Fibroblast of villous mesenchyme (primary cell): ENCODE measurements at regions not wholly inside any gene's neighbourhood (a gene's known extent, or its start where the extent isn't known, plus 50 kb on each side); places are given as distances from the start of the nearest gene placed in this dataset.
"Not testable (repeated sequence)": the region's sequence is repeated elsewhere in the genome, so short reads cannot be mapped to it uniquely, and the experiment has no call there.

Source experiments
- DNase-seq: peaks from one replicate; pipeline ENCODE4 v3.0.0-alpha.2; 2010; ENCODE audit warnings: low read depth
- H3K4me3 ChIP-seq: 2 replicates; pipeline ENCODE4 v1.5.1; 2011; ENCODE audit warnings: low read depth, mild to moderate bottlenecking, low read length
- CTCF ChIP-seq: IDR thresholded peaks from 2 replicates; pipeline ENCODE4 v1.5.1; 2012; ENCODE audit warnings: low read depth, mild to moderate bottlenecking, low read length; ENCODE audit not compliant: insufficient read depth

DNA sequence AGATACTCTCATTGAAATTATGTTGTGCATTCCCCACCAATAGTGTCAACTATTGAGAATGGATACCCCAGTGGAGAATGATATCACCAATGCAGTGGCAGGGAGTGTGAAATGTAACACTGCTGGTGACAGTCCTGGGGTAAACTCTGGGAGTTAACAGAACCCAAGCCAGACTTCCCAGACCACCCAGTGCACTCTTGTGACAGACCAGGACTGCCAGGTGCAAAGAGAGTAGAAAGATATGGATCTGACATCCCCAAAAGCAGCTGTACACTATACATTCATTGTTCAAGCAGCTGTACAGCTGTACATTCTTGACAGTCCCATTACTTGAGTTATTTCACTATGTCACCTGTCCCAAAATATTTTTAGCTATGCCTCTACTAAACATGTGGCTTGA is 886.6 kb downstream of the DIAPH3 start:
- DNase-seq = no peak
- no peak overlapping the region for H3K4me3 ChIP-seq
- no peak for TF ChIP-seq CTCF

GRCh38 chr13:59279028-59279427 is 884.7 kb downstream of the DIAPH3 start:
- no peak overlapping the region for H3K4me3 ChIP-seq
- TF ChIP-seq CTCF = no peak
- no peak for DNase-seq

DNA sequence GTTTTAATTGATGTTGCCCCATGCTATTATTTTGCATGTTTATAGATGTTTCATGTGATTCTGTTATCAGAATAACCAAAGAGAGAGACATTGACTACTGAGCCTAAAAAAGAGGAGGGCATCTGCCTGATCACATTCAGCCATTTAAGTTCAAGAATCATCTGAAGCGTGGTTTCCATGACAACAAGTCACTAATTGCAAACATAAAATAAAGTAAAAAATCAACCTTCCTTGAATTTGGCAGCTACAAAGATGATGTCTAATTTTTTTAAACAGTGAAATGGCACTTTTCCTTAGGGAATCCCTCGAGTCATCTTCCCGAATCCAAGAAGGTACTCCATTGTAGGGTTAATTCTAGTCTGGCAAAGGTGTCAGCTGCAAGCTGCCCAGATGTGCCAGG is 884.2 kb downstream of the DIAPH3 start:
- H3K4me3 ChIP-seq = no peak overlapping the region
- TF ChIP-seq CTCF = no peak
- DNase-seq = no peak

DNA sequence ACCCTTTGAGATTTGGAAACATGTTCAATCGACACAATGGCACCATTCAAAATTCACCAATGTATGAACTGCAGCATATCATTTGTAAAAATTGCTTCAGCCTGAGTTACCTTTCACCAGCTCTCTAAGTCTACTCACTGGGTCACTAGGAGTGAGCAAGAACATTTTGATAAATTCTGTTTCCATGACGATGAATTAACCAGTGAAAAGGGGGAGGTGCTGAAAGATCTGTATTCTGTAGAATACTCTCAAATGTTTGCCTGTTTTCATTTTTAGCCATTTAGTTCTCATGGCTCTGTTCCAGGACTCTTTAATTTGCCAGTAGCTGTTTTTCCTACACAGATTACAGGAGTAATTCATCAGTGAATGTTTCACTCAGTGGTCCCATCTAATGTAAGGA is 883.4 kb downstream of the DIAPH3 start:
- TF ChIP-seq CTCF = no peak
- DNase-seq = no peak
- H3K4me3 ChIP-seq = no peak overlapping the region

DNA sequence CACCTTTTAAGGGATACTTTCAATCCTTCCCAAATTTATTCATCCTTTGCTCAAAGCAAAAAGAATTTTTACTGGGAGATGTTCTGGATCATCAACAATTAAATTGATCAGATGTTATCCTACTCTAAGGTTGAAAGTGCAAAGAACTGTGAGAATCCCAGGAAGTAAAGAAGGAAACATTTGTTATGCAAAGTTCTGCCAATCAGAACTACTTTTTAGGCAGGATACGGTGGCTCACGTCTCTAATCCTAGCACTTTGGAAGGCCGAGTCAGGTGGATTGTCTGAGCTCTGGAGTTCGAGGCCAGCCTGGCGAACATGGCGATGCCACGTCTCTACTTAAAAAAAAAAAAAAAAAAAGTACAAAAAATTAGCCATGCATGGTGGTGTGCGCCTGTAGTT is 882.3 kb downstream of the DIAPH3 start:
- DNase-seq = no peak
- no peak for TF ChIP-seq CTCF
- no peak overlapping the region for H3K4me3 ChIP-seq

DNA sequence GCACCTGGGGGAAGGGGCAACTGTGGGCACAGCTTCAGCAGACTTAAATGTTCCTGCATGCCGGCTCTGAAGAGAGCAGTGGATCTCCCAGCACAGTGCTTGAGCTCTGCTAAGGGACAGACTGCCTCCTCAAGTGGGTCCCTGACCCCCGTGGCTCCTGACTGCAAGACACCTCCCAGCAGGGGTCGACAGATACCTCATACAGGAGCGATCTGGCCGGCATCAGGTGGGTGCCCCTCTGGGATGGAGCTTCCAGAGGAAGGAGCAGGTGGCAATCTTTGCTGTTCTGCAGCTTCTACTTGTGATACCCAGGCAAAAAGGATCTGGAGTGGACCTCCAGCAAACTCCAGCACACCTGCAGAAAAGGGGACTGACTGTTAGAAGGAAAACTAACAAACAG is 871.5 kb downstream of the DIAPH3 start:
- DNase-seq, H3K4me3 ChIP-seq: not testable (repeated sequence)

DNA sequence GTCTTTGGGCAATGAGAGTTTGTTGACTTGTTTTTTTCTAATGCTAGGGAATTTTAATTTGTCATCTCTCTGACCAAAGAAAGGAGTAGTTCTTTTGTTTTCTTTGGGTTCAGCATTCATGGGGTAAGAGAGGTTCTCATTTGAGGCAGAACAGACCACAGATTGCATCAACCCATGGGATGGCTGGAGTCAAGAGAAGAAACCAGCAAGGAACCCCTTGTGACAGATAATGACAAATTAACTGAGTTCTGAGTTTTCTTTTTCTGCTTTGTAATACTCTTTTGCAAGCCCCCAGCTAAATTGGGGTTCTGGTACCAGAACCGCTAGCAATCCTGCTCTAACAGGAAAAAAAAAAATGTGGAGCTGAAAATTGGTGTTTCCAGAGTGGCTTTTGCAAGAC is 864.1 kb downstream of the DIAPH3 start:
- H3K4me3 ChIP-seq = no peak overlapping the region
- TF ChIP-seq CTCF = no peak

More for the DNA sequence above, 864.1 kb downstream of the DIAPH3 start:
- DNase-seq = no peak
